ENCODE measurements at regions not wholly inside any gene's neighbourhood (a gene's known extent, or its start where the extent isn't known, plus 50 kb on each side); places are given as distances from the start of the nearest gene placed in this dataset.

DNA sequence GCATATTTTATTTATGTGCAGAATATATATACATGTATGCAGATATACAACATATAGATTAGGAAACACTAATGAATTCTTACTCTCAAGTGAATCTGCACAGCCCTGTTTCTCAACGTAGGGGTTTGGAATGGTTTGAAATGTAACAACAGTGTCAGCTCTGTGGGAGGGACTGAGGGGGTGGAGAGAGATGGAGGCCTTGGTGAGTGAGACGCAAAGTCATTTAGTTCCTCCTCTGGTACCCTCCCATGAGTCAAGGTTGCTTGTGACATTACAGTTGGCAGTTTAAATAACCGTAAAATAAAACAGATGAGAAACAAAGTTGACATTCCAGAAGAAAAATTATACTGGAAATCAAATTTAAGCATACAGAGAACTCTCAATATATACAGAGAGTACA, 313.0 kb upstream of the PRKD1 start:
- TF ChIP-seq RAD21 (IDR thresholded peaks at IDR 0.05; ENCODE audit: low read depth): no peak
- no peak for TF ChIP-seq CEBPB (IDR thresholded peaks at IDR 0.05)
- TF ChIP-seq, protein P1, sequence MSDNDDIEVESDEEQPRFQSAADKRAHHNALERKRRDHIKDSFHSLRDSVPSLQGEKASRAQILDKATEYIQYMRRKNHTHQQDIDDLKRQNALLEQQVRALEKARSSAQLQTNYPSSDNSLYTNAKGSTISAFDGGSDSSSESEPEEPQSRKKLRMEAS (IDR thresholded peaks at IDR 0.05): no peak
- TF ChIP-seq CREB1 (IDR thresholded peaks at IDR 0.05; ENCODE audit: low read depth): no peak
- no peak for TF ChIP-seq EGR1 (IDR thresholded peaks at IDR 0.05)
- no peak for TF ChIP-seq TCF12 (IDR thresholded peaks at IDR 0.05; ENCODE audit: low read depth)
- TF ChIP-seq EP300 (IDR thresholded peaks at IDR 0.05; ENCODE audit: borderline replicate concordance): no peak
- TF ChIP-seq FOXM1 (IDR thresholded peaks at IDR 0.05; ENCODE audit: borderline replicate concordance, low read depth): no peak
- TF ChIP-seq TEAD4 (IDR thresholded peaks at IDR 0.05): no peak
- no peak for TF ChIP-seq ZBTB7A (IDR thresholded peaks at IDR 0.05; ENCODE audit: low read depth)
- TF ChIP-seq TAF1 (IDR thresholded peaks at IDR 0.05; ENCODE audit: low read depth): no peak
- TF ChIP-seq NFIC (IDR thresholded peaks at IDR 0.05): no peak
- TF ChIP-seq, protein P2, sequence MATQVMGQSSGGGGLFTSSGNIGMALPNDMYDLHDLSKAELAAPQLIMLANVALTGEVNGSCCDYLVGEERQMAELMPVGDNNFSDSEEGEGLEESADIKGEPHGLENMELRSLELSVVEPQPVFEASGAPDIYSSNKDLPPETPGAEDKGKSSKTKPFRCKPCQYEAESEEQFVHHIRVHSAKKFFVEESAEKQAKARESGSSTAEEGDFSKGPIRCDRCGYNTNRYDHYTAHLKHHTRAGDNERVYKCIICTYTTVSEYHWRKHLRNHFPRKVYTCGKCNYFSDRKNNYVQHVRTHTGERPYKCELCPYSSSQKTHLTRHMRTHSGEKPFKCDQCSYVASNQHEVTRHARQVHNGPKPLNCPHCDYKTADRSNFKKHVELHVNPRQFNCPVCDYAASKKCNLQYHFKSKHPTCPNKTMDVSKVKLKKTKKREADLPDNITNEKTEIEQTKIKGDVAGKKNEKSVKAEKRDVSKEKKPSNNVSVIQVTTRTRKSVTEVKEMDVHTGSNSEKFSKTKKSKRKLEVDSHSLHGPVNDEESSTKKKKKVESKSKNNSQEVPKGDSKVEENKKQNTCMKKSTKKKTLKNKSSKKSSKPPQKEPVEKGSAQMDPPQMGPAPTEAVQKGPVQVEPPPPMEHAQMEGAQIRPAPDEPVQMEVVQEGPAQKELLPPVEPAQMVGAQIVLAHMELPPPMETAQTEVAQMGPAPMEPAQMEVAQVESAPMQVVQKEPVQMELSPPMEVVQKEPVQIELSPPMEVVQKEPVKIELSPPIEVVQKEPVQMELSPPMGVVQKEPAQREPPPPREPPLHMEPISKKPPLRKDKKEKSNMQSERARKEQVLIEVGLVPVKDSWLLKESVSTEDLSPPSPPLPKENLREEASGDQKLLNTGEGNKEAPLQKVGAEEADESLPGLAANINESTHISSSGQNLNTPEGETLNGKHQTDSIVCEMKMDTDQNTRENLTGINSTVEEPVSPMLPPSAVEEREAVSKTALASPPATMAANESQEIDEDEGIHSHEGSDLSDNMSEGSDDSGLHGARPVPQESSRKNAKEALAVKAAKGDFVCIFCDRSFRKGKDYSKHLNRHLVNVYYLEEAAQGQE (IDR thresholded peaks at IDR 0.05; ENCODE audit: low read depth): no peak
- TF ChIP-seq YY1 (IDR thresholded peaks at IDR 0.05; ENCODE audit: low read depth): no peak

DNA sequence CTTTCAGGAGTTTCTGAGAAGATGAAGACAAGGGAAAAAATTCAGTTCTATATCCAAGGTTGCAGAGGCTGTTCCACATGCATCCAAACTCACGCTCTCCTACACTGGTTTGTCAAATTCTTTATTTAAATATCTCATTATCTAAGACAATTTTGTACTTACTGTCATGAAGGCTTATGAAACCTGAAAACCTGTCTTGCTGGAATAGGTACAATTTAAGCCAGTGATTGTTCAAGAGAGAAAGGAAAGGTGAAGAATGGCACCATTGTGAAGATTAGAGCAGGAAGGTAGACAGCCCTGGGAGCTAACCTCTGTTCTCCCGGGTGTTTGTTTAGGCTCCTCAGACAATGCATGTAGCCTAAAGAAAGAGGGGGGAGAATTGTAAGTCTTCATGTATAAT, 315.1 kb upstream of the PRKD1 start:
- TF ChIP-seq TCF12 (IDR thresholded peaks at IDR 0.05; ENCODE audit: low read depth) (no peak), EGR1 (IDR thresholded peaks at IDR 0.05) (no peak), ZBTB7A (IDR thresholded peaks at IDR 0.05; ENCODE audit: low read depth) (no peak), USF1 (IDR thresholded peaks at IDR 0.05) (no peak), FOXM1 (IDR thresholded peaks at IDR 0.05; ENCODE audit: borderline replicate concordance, low read depth) (no peak), CEBPB (IDR thresholded peaks at IDR 0.05) (no peak), CREB1 (IDR thresholded peaks at IDR 0.05; ENCODE audit: low read depth) (no peak), YY1 (IDR thresholded peaks at IDR 0.05; ENCODE audit: low read depth) (no peak), TEAD4 (IDR thresholded peaks at IDR 0.05) (no peak), EP300 (IDR thresholded peaks at IDR 0.05; ENCODE audit: borderline replicate concordance) (no peak), TAF1 (IDR thresholded peaks at IDR 0.05; ENCODE audit: low read depth) (no peak), RAD21 (IDR thresholded peaks at IDR 0.05; ENCODE audit: low read depth) (no peak), NFIC (IDR thresholded peaks at IDR 0.05) (no peak)
- TF ChIP-seq, protein P1 (IDR thresholded peaks at IDR 0.05): no peak
- TF ChIP-seq, protein P2 (IDR thresholded peaks at IDR 0.05; ENCODE audit: low read depth): no peak

GRCh38 chr14:30243207-30243606, 315.6 kb upstream of the PRKD1 start:
- TF ChIP-seq CREB1 (IDR thresholded peaks at IDR 0.05; ENCODE audit: low read depth) (no peak), FOXM1 (IDR thresholded peaks at IDR 0.05; ENCODE audit: borderline replicate concordance, low read depth) (no peak)

DNA sequence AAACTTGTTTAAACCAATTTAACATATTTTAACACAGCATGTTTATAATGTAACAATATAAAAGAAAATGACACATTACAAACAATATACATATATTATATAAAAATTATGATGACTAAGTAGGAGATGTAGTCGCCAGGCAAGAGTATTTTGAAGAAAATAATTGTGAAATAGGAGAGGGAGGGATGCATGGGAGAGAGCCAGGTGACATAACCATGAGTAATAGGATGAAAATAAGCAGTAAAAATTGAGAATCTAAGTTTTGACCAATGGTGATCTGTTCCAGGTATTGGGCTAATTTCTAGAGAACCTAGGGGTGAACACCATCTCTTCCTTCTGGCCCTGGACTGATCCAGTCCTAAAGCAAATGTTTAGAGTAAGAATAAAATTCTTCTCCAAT, 315.2 kb upstream of the G2E3 start:
- no peak for TF ChIP-seq NFIC (IDR thresholded peaks at IDR 0.05)
- no peak for TF ChIP-seq USF1 (IDR thresholded peaks at IDR 0.05)
- no peak for TF ChIP-seq TEAD4 (IDR thresholded peaks at IDR 0.05)
- TF ChIP-seq EGR1 (IDR thresholded peaks at IDR 0.05): no peak
- TF ChIP-seq ZBTB7A (IDR thresholded peaks at IDR 0.05; ENCODE audit: low read depth): no peak
- TF ChIP-seq TAF1 (IDR thresholded peaks at IDR 0.05; ENCODE audit: low read depth): no peak
- TF ChIP-seq CREB1 (IDR thresholded peaks at IDR 0.05; ENCODE audit: low read depth): no peak
- TF ChIP-seq FOXM1 (IDR thresholded peaks at IDR 0.05; ENCODE audit: borderline replicate concordance, low read depth): no peak
- TF ChIP-seq, protein P1 (IDR thresholded peaks at IDR 0.05): no peak
- TF ChIP-seq, protein P2 (IDR thresholded peaks at IDR 0.05; ENCODE audit: low read depth): no peak
- TF ChIP-seq YY1 (IDR thresholded peaks at IDR 0.05; ENCODE audit: low read depth): no peak
- TF ChIP-seq EP300 (IDR thresholded peaks at IDR 0.05; ENCODE audit: borderline replicate concordance): no peak
- no peak for TF ChIP-seq RAD21 (IDR thresholded peaks at IDR 0.05; ENCODE audit: low read depth)
- TF ChIP-seq TCF12 (IDR thresholded peaks at IDR 0.05; ENCODE audit: low read depth): no peak
- TF ChIP-seq CEBPB (IDR thresholded peaks at IDR 0.05): no peak
